ENCODE measurements at regions not wholly inside any gene's neighbourhood (a gene's known extent, or its start where the extent isn't known, plus 50 kb on each side); places are given as distances from the start of the nearest gene placed in this dataset.

DNA sequence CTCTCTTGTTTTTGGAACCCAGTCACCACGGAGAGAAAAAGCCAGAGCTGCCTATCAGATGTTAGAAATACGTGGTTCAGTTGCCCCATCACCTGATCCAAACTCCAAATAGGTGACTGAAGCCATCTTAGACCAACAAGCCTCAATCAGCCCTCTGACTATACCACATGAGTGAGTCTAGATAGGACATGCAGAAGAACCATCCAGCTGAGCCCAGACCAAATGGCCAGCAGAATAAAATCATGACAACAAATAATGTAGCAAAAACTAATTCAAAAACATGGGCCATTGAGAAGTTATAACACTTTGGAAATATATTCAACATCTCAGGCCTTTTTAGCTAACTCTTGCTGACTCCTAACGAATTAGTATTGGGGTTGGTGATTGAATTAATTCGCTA, 348.4 kb upstream of the C1orf87 start:
- no peak overlapping the region for H3K27ac Mint-ChIP-seq
- H3K4me3 Mint-ChIP-seq, result no peak overlapping the region
- H3K4me1 Mint-ChIP-seq (ENCODE audit: low read depth), result no peaks in the 10 kb centered on the region
- H3K36me3 Mint-ChIP-seq, result no peaks in the 10 kb centered on the region
- H3K27me3 Mint-ChIP-seq, result no peaks in the 10 kb centered on the region
- H3K9me3 Mint-ChIP-seq (ENCODE audit: low read depth), result peaks cover 5% of the 10 kb centered on the region

DNA sequence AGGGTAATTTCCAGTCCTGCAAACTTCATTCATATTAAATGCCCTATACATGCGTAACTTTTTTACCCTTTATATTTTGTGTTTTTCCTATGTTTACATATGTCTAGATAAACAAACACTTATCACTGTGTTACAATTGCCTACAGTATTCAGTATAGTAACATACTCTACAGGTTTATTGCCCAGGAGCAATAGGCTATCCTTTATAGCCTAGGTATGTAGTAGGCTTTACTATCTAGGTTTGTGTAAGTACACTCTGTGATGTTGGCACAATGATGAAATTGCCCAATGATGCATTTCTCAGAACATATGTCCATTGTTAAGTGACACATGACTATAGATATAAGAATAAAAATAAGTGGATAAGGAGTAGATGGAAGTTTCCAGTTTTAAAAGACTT, 345.5 kb upstream of the C1orf87 start:
- H3K9me3 Mint-ChIP-seq (ENCODE audit: low read depth), result peaks cover 8% of the 10 kb centered on the region
- no peak overlapping the region for H3K4me3 Mint-ChIP-seq
- H3K4me1 Mint-ChIP-seq (ENCODE audit: low read depth), result no peaks in the 10 kb centered on the region
- no peaks in the 10 kb centered on the region for H3K36me3 Mint-ChIP-seq
- H3K27me3 Mint-ChIP-seq, result no peaks in the 10 kb centered on the region
- no peak overlapping the region for H3K27ac Mint-ChIP-seq

DNA sequence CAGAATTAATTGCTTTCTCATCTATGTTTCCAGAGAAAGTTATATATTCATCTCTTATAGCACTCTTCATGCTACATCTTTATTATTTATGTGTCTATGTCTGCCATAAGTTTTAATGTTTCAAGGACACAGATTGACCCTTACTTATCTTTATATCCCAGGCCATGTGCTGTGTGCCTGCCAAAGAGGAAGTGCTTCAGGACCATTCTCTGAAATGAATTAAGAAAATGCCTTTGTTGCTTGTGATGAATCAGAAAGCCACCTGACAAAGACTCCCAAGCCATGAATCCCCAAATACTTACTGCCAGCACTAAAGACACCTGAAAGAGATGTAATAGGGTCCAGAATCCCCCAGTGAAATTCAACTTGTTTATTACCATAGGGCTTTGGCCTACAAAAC, 342.1 kb upstream of the C1orf87 start:
- H3K4me3 Mint-ChIP-seq, result no peak overlapping the region
- H3K9me3 Mint-ChIP-seq (ENCODE audit: low read depth), result peaks cover 3% of the 10 kb centered on the region
- H3K27me3 Mint-ChIP-seq, result no peaks in the 10 kb centered on the region
- no peaks in the 10 kb centered on the region for H3K4me1 Mint-ChIP-seq (ENCODE audit: low read depth)
- no peak overlapping the region for H3K27ac Mint-ChIP-seq
- no peaks in the 10 kb centered on the region for H3K36me3 Mint-ChIP-seq

DNA sequence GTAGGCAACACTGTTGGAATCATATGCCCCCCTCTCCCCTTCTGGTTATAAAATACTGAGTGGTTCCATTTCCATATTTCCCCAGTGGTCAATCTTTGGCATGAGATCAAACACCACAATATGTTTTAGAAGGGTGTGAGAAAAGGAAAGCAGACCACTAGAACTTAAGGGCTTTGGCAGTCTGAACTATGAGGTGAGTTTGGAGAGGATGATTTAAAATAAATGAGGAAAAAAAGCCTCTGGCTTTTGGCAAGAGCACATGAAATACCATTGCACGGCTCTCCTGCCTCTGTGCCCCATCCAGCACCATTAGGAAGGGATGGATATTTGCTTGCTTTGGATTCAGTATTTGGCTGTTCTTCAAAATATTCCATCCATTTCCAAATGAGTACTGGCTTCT, 339.5 kb upstream of the C1orf87 start:
- Mint-ChIP-seq H3K36me3 (no peaks in the 10 kb centered on the region), H3K27me3 (no peaks in the 10 kb centered on the region), H3K27ac (no peak overlapping the region), H3K4me1 (ENCODE audit: low read depth) (no peaks in the 10 kb centered on the region), H3K9me3 (ENCODE audit: low read depth) (peaks cover 3% of the 10 kb centered on the region), H3K4me3 (no peak overlapping the region)

DNA sequence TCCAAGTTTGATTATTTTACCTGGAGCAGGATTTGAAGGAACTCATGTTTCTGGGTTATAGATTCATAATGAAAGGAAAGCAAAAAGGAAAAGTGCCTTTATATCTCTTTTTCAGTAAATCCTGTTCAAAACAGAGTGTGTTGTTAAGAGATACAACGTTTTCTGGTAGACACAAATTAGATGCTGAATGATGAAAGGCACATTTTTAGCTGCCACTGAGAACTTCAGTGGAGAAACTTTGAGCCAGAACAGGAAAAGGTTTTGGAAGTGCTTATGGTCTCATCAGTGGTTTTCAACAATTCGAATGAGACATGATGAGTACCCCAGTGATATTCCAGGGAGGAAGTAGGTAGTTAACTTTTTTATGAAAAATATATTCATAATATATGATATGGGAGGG, 338.0 kb upstream of the C1orf87 start:
- Mint-ChIP-seq H3K4me1 (ENCODE audit: low read depth) (no peaks in the 10 kb centered on the region), H3K36me3 (no peaks in the 10 kb centered on the region), H3K9me3 (ENCODE audit: low read depth) (peaks cover 3% of the 10 kb centered on the region), H3K27ac (no peak overlapping the region), H3K4me3 (no peak overlapping the region), H3K27me3 (no peaks in the 10 kb centered on the region)

DNA sequence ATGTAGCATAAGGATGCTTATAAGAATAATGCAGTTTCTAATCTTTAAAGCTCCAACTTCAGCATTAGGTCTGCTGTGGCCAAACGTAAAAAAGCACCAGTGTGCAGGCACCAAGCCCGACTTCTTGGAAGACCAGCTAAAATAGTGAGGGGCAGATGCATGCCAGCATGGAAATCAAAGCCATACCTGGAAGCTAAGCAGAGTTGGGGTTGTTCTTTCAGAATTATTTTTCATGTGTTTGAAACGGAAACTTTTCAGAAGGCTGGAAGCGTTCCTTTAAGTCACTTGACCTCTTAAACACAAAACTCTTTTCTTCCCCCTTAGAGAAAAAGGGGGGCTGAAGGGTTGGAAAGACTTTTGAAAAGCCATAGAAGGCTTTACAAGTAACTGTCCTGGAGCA, 329.2 kb upstream of the C1orf87 start:
- H3K4me1 Mint-ChIP-seq (ENCODE audit: low read depth), result no peaks in the 10 kb centered on the region
- H3K9me3 Mint-ChIP-seq (ENCODE audit: low read depth), result no peaks in the 10 kb centered on the region
- no peak overlapping the region for H3K4me3 Mint-ChIP-seq
- no peak overlapping the region for H3K27ac Mint-ChIP-seq
- no peaks in the 10 kb centered on the region for H3K36me3 Mint-ChIP-seq
- peaks cover 1% of the 10 kb centered on the region for H3K27me3 Mint-ChIP-seq

DNA sequence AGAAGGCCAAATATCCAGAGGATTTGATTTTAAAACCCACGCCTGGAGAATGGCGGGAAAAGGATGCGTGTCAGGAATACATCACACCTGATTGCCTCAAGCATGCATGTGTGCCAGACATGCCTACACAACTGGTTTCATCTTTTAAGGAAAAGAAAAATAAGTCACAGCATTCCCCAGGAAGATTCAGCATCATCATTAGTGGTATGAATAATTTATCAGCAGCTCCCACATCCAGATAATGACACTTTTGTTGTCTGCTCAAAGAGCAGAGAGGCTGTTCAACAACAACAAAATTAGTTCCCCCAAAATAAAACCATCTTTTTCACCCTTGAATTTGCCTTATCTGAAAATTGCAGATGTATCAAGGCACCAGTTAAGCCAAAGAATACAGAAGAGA, 328.6 kb upstream of the C1orf87 start:
- H3K4me1 Mint-ChIP-seq (ENCODE audit: low read depth), result no peaks in the 10 kb centered on the region
- H3K27ac Mint-ChIP-seq, result no peak overlapping the region
- no peaks in the 10 kb centered on the region for H3K9me3 Mint-ChIP-seq (ENCODE audit: low read depth)
- peaks cover 1% of the 10 kb centered on the region for H3K27me3 Mint-ChIP-seq
- H3K4me3 Mint-ChIP-seq, result no peak overlapping the region
- H3K36me3 Mint-ChIP-seq, result no peaks in the 10 kb centered on the region

DNA sequence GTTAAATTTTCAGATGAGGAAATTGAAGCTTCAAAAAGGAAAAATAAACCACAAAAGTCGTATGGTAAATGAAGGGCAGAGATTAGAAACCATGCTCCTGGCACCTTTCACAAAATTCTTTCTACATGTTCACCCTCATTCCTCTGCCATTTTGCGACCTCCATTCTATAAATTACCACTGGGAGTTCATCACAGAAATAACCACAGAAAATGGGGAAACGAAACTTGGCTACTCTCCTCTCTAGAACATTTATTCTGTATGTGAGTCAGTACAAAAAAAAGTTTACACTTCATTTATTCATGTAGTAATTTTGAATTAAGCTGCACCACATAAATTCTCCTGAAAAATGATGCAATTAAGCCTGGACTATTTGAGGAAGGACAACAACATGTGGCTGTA, 320.9 kb upstream of the C1orf87 start:
- Mint-ChIP-seq H3K9me3 (ENCODE audit: low read depth) (no peaks in the 10 kb centered on the region), H3K4me1 (ENCODE audit: low read depth) (no peaks in the 10 kb centered on the region), H3K4me3 (no peak overlapping the region), H3K27me3 (peaks cover 2% of the 10 kb centered on the region), H3K36me3 (no peaks in the 10 kb centered on the region), H3K27ac (no peak overlapping the region)

DNA sequence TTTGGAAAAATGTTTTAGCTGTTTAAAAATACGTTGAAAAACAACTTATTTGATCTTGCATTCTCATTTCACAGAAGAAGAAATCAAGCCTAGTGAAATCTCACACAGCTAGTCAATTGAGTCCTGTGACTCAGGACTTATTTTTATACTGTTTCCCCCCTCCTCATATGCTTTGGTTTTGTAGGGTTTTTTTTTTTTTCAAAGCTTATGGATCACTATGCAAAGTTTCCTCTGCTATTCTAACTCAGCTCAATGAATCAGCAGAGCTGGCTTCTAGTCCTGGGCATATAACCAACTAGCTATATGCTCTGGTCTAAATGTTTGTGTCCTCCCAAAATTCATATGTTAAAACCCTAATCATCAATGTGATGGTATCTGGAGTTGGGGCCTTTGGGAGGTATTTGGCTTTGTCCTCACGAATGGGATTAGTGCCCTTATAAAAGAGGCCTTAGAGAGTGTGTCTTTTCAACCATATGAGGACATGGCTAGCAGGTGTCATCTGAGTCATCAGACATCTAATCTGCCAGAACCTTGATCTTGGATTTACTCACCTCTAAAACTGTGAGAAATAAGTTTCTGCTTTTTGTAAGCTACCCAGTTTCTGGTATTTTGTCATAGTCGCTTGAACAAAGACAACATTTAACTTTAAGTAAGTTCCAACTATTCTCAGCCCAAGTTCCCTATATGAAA, 317.2 kb upstream of the C1orf87 start:
- H3K4me3 Mint-ChIP-seq, result no peak overlapping the region
- H3K9me3 Mint-ChIP-seq (ENCODE audit: low read depth), result no peaks in the 10 kb centered on the region
- no peak overlapping the region for H3K27ac Mint-ChIP-seq
- no peaks in the 10 kb centered on the region for H3K36me3 Mint-ChIP-seq
- H3K4me1 Mint-ChIP-seq (ENCODE audit: low read depth), result no peaks in the 10 kb centered on the region
- peaks cover 2% of the 10 kb centered on the region for H3K27me3 Mint-ChIP-seq

DNA sequence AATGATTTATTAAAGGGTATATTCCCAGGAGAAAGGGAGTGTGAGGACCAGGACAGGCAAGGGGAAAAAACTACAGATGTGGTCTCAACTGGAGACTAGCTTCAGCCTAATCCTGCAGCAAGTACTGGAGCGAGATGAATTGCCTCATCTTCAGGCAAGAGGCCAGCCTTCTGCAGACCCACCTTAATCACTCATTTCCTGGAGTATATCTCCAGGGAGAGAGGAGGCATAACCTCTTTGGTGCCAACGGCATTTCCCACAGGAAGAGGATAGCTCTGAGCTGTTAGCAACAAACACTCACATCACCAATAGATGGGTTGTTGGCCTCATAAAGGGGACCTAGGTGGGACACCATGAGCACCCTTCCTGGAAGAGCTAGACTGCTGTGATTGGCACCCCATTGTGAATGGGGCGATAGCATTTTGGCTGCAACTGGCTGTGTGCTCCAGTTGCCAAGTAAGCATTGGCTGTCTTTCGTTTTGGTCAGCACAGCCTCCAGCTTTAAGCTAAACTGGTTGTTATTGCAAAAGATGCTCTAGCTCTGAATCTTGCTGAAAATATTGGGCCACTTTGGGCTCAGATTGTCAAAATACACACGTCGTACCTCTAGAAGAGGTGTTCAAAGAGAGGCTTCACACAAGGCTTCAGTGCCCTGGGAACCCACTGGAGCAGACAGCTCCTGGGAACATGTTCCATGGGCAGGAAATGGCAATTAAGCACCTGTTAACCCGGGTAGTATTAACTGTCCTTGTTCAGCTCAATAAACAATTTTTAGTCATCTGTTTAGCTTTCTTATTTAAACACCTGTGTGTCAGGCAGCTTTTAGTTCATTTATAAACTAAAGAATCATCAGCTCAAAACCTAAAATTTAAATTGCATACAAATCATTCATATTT, 314.8 kb upstream of the C1orf87 start:
- H3K27ac Mint-ChIP-seq, result no peak overlapping the region
- H3K27me3 Mint-ChIP-seq, result peaks cover 2% of the 10 kb centered on the region
- H3K9me3 Mint-ChIP-seq (ENCODE audit: low read depth), result no peaks in the 10 kb centered on the region
- no peaks in the 10 kb centered on the region for H3K4me1 Mint-ChIP-seq (ENCODE audit: low read depth)
- H3K36me3 Mint-ChIP-seq, result no peaks in the 10 kb centered on the region
- H3K4me3 Mint-ChIP-seq, result no peak overlapping the region

DNA sequence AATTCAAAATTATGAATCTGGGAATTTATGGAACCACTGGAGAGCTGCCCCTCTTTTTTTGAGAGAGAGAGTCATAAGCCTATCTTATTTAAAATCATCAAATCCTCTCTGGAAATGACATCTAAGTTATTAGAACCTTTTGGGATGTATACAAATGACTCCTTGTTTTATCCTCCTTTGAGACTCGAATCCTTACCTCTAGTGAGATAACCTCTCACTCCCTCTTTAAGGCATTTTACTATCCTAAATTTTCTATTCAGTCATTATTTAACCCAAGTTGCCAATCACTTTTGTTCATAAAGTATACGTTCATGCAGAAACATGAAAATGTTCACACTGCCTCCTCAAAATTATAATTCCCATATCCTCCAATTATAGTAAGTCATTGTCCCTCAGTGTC, 313.6 kb upstream of the C1orf87 start:
- H3K9me3 Mint-ChIP-seq (ENCODE audit: low read depth), result no peaks in the 10 kb centered on the region
- H3K27me3 Mint-ChIP-seq, result peaks cover 2% of the 10 kb centered on the region
- H3K36me3 Mint-ChIP-seq, result no peaks in the 10 kb centered on the region
- no peak overlapping the region for H3K27ac Mint-ChIP-seq
- no peaks in the 10 kb centered on the region for H3K4me1 Mint-ChIP-seq (ENCODE audit: low read depth)
- no peak overlapping the region for H3K4me3 Mint-ChIP-seq

DNA sequence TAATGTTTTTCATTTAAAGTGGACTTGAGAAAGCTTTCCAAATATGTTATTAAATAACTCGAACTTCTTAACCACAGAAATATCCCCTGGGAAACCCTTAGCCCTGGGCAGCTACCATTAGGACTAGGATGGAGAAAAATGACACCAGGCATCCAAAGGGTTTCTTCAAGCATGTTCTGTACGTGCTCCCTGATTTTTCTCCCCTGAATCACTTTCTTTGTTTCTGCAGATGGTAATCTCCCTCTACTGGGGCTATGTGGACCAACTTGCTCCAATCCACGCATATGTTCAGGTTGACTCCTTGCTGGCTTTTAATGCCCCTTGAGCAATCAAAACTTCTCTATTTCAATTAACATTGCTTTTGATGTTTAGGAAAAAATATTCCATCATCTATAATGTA, 312.7 kb upstream of the C1orf87 start:
- Mint-ChIP-seq H3K36me3 (no peaks in the 10 kb centered on the region), H3K4me1 (ENCODE audit: low read depth) (no peaks in the 10 kb centered on the region), H3K4me3 (no peak overlapping the region), H3K9me3 (ENCODE audit: low read depth) (no peaks in the 10 kb centered on the region), H3K27ac (no peak overlapping the region), H3K27me3 (no peaks in the 10 kb centered on the region)

DNA sequence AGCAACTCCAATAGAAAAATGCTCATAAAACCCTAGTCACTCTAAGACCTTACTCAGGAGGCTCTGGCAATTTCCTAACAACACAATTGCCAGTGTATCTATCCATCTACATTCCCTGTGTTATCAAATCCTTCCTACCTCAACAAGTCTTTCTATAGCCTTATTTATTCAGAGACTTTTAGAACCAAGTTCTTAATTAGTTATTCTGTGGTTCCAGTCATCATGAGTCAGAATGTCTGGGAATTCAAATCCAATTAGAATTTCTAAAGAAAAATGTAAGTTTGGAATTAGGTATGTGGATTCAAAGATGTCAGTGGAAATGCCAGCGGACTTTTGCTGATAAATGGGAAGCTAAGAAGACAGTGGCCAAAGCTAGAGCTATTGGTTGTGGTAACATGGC, 302.6 kb upstream of the C1orf87 start:
- Mint-ChIP-seq H3K27me3 (peaks cover 1% of the 10 kb centered on the region), H3K36me3 (no peaks in the 10 kb centered on the region), H3K4me3 (no peak overlapping the region), H3K9me3 (ENCODE audit: low read depth) (peaks cover 4% of the 10 kb centered on the region), H3K27ac (no peak overlapping the region), H3K4me1 (ENCODE audit: low read depth) (no peaks in the 10 kb centered on the region)

DNA sequence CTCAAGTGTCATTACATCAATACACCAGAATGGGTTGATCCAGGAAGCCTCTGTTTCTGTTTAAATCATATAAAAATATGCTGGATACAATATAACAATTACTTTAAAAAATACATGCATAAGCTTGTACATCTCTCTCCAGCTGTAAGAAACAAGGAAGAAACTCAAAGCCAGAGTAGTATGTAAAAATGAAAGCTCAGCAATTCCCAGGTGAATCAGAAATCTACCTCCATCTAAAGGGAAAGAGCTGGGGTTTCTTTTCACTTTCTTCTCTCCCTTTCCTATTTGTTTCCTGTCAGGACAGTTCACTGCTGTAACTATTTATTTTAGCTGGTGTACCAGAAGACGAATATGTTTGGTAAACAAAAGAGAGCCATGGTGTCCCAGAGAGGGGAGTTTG, 301.0 kb upstream of the C1orf87 start:
- H3K36me3 Mint-ChIP-seq, result no peaks in the 10 kb centered on the region
- H3K4me1 Mint-ChIP-seq (ENCODE audit: low read depth), result no peaks in the 10 kb centered on the region
- H3K27me3 Mint-ChIP-seq, result peaks cover 1% of the 10 kb centered on the region
- no peak overlapping the region for H3K4me3 Mint-ChIP-seq
- no peak overlapping the region for H3K27ac Mint-ChIP-seq
- peaks cover 7% of the 10 kb centered on the region for H3K9me3 Mint-ChIP-seq (ENCODE audit: low read depth)

DNA sequence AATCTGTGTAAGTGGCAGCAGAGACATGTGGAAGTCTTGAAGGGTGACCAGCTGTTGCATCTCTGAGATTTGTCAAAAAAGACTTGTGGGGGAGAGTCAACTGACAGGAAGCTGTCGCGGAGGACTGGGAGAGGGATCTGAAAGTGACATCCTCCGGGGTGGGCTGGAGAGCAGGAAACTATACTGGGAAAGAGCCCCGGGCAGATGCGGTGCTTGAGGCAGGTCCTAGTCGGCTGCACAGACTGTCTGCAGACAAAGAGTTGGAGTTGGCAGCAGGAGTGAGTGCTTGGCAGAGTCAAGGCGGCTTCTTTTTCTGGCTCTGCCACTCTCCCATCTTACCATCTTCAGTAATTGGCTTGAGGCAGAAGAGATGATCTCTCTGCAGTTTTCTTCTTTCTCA, 294.0 kb upstream of the C1orf87 start:
- Mint-ChIP-seq H3K4me1 (ENCODE audit: low read depth) (no peaks in the 10 kb centered on the region), H3K4me3 (no peak overlapping the region), H3K27ac (no peak overlapping the region)

DNA sequence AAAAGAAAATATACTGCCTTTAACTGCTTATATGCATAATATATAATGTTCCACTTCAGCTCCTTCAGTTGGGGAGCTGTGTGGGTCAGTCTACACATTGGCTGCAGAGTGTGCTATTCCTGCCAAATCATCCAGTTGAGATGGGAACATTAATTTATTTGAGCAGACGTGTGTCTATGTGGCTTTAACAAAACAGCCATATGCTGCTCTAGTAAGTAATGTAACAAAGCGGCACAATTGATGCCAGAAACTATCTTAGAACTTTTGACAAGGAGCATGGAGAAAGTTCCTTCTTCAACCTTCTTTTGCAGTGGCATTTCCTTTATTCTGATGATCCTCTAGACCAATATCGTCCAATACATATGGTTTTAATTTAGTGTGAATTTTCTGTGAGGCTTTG, 285.9 kb upstream of the C1orf87 start:
- H3K4me1 Mint-ChIP-seq (ENCODE audit: low read depth), result no peaks in the 10 kb centered on the region

More for the DNA sequence above, 294.0 kb upstream of the C1orf87 start:
- Mint-ChIP-seq H3K36me3 (no peaks in the 10 kb centered on the region), H3K9me3 (ENCODE audit: low read depth) (peaks cover 7% of the 10 kb centered on the region), H3K27me3 (peaks cover 2% of the 10 kb centered on the region)

More for the DNA sequence above, 285.9 kb upstream of the C1orf87 start:
- no peak overlapping the region for H3K4me3 Mint-ChIP-seq
- H3K27ac Mint-ChIP-seq, result no peak overlapping the region
- H3K27me3 Mint-ChIP-seq, result no peaks in the 10 kb centered on the region
- H3K9me3 Mint-ChIP-seq (ENCODE audit: low read depth), result peaks cover 3% of the 10 kb centered on the region
- H3K36me3 Mint-ChIP-seq, result no peaks in the 10 kb centered on the region

Measured in activated naive CD8-positive, alpha-beta T cell (primary cell).